ENCODE measurements at regions not wholly inside any gene's neighbourhood (a gene's known extent, or its start where the extent isn't known, plus 50 kb on each side); places are given as distances from the start of the nearest gene placed in this dataset.

DNA sequence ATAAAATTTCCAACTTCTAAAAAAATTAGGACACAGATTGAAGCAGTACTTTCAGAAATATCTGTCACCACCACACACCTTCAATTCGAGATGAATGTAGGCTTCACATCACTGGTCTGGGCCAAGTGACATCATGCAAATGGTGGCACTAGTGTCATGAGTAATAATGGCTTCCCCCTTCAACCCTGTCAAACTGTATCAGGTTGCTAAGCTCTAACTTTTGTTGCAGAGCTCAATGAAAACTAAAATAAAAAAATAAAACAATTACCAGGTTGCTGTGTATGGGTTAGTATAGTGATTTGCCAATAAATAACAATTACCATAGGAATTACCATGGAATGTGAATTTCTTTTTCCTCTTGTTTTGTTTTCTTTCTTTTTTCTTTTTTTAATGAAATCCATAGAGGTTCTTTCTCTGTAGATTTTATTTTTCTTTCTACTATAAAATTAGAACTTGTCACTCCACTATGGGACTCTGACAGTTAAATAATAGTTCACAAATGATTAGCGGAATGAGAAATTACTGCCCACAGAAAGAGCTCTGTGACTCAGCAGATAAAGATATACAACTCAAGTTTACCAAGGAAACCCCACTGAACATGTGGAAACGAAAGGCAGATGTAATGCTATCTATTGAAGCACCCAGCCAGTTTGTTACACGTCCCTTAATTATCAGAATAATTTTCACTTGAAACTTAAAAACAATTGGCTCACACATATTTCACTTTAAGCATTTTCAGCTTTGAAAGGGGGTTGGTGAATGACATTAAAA is 783.8 kb upstream of the WWC1 start:
- H3K9ac ChIP-seq (ENCODE audit: extremely low read depth, low read length, poor library complexity, severe bottlenecking) = no peak overlapping the region
- DNase-seq = no peak
- H3K27ac Mint-ChIP-seq = no peak overlapping the region
- H3K4me1 Mint-ChIP-seq = peaks cover 14% of the 10 kb centered on the region
- TF ChIP-seq, protein P1, sequence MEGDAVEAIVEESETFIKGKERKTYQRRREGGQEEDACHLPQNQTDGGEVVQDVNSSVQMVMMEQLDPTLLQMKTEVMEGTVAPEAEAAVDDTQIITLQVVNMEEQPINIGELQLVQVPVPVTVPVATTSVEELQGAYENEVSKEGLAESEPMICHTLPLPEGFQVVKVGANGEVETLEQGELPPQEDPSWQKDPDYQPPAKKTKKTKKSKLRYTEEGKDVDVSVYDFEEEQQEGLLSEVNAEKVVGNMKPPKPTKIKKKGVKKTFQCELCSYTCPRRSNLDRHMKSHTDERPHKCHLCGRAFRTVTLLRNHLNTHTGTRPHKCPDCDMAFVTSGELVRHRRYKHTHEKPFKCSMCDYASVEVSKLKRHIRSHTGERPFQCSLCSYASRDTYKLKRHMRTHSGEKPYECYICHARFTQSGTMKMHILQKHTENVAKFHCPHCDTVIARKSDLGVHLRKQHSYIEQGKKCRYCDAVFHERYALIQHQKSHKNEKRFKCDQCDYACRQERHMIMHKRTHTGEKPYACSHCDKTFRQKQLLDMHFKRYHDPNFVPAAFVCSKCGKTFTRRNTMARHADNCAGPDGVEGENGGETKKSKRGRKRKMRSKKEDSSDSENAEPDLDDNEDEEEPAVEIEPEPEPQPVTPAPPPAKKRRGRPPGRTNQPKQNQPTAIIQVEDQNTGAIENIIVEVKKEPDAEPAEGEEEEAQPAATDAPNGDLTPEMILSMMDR (conservative IDR thresholded peaks at IDR 0.05) = no peak
- H3K27ac ChIP-seq (ENCODE audit: low read depth, low read length) = no peak overlapping the region
- peaks cover under 1% of the 10 kb centered on the region for H3K27me3 Mint-ChIP-seq (ENCODE audit: insufficient read depth)
- 90 to 100% methylated on average over 3 to 4 of the region's 4 CpGs for WGBS, 2 experiments (ENCODE audit: insufficient coverage in 1 of 2, insufficient read length in 1 of 2)
- no peak overlapping the region for H3K4me3 Mint-ChIP-seq
- H3K4me1 ChIP-seq (ENCODE audit: control insufficient read depth, insufficient read depth, low read length) = no peaks in the 10 kb centered on the region
- H3K9me3 ChIP-seq (ENCODE audit: control insufficient read depth, low read length) = no peaks in the 10 kb centered on the region
- no peaks in the 10 kb centered on the region for H3K27me3 ChIP-seq (ENCODE audit: control insufficient read depth, insufficient read depth, low read length, poor library complexity, severe bottlenecking)
- no peak overlapping the region for H3K4me3 ChIP-seq (ENCODE audit: low read length)
- no peaks in the 10 kb centered on the region for H3K9me3 Mint-ChIP-seq
- H3K36me3 ChIP-seq (ENCODE audit: control insufficient read depth, insufficient read depth, low read length) = no peaks in the 10 kb centered on the region
- no peaks in the 10 kb centered on the region for H3K36me3 Mint-ChIP-seq (ENCODE audit: low read depth)

DNA sequence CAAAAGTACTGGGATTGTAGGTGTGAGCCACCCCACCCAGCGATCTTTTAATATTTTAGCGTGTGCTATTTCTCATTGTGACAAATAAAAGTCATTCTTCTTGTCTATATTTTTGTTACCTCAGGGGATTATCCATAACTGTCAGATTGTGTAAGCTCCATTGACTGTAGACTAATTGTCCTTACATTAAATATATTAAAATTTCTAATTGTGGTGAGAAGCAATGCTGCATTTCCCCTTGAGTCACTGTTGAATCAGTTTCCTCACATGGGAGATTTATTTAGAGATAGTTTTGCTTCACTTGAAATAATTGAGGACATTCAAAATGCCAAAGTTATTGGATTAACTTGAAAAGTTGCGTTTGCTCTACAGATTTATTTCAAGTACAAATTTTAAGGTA is 782.4 kb upstream of the WWC1 start:
- TF ChIP-seq, protein P1 (conservative IDR thresholded peaks at IDR 0.05) = no peak
- no peak overlapping the region for H3K9ac ChIP-seq (ENCODE audit: extremely low read depth, low read length, poor library complexity, severe bottlenecking)
- no peaks in the 10 kb centered on the region for H3K4me1 ChIP-seq (ENCODE audit: control insufficient read depth, insufficient read depth, low read length)
- Mint-ChIP-seq H3K9me3 (no peaks in the 10 kb centered on the region), H3K27ac (no peak overlapping the region), H3K27me3 (ENCODE audit: insufficient read depth) (peaks cover 2% of the 10 kb centered on the region), H3K36me3 (ENCODE audit: low read depth) (no peaks in the 10 kb centered on the region), H3K4me1 (peaks cover 27% of the 10 kb centered on the region), H3K4me3 (no peak overlapping the region)
- no peaks in the 10 kb centered on the region for H3K9me3 ChIP-seq (ENCODE audit: control insufficient read depth, low read length)
- H3K27me3 ChIP-seq (ENCODE audit: control insufficient read depth, insufficient read depth, low read length, poor library complexity, severe bottlenecking) = no peaks in the 10 kb centered on the region
- WGBS, 2 experiments (ENCODE audit: insufficient coverage in 1 of 2, insufficient read length in 1 of 2) = 89 to 93% methylated on average over 3 of the region's 3 CpGs
- H3K4me3 ChIP-seq (ENCODE audit: low read length) = no peak overlapping the region
- H3K27ac ChIP-seq (ENCODE audit: low read depth, low read length) = no peak overlapping the region
- DNase-seq = no peak
- H3K36me3 ChIP-seq (ENCODE audit: control insufficient read depth, insufficient read depth, low read length) = no peaks in the 10 kb centered on the region

DNA sequence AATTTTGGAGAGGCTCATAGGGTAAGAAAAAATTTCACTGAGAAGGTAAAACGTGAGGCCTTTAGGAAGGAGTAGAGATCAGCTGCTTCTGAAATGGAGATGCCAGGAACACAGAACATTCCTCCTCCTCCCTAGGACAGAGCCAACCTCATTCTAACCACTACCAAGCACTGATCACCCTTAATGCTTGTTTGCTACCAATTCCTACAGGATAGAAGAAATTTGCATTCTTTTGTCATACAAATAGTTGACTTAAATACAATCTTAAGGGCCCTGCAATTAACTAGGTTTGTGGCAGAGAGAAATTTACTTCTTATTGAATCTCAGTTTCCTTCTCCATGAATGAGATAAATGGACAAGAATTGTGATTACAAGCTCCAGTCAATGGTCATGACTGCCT is 780.2 kb upstream of the WWC1 start:
- WGBS, 2 experiments (ENCODE audit: insufficient coverage in 1 of 2, insufficient read length in 1 of 2) = 19% methylated on average over 1 of the region's 1 CpG; no CpG with 5 or more reads in 1 of the 2 experiments
- no peak overlapping the region for H3K4me3 Mint-ChIP-seq
- H3K27ac ChIP-seq (ENCODE audit: low read depth, low read length) = no peak overlapping the region

More for the DNA sequence above, 780.2 kb upstream of the WWC1 start:
- TF ChIP-seq, protein P1 (conservative IDR thresholded peaks at IDR 0.05) = no peak
- Histone ChIP-seq H3K27me3 (ENCODE audit: control insufficient read depth, insufficient read depth, low read length, poor library complexity, severe bottlenecking) (no peaks in the 10 kb centered on the region), H3K9me3 (ENCODE audit: control insufficient read depth, low read length) (no peaks in the 10 kb centered on the region), H3K9ac (ENCODE audit: extremely low read depth, low read length, poor library complexity, severe bottlenecking) (no peak overlapping the region), H3K4me3 (ENCODE audit: low read length) (no peak overlapping the region), H3K4me1 (ENCODE audit: control insufficient read depth, insufficient read depth, low read length) (no peaks in the 10 kb centered on the region), H3K36me3 (ENCODE audit: control insufficient read depth, insufficient read depth, low read length) (no peaks in the 10 kb centered on the region)
- H3K27me3 Mint-ChIP-seq (ENCODE audit: insufficient read depth) = peaks cover 2% of the 10 kb centered on the region
- no peaks in the 10 kb centered on the region for H3K9me3 Mint-ChIP-seq
- DNase-seq = no peak
- H3K27ac Mint-ChIP-seq = no peak overlapping the region
- H3K36me3 Mint-ChIP-seq (ENCODE audit: low read depth) = no peaks in the 10 kb centered on the region
- peaks cover 27% of the 10 kb centered on the region for H3K4me1 Mint-ChIP-seq

All from endodermal cell (in vitro differentiated cells).